Endothelial cell of umbilical vein (primary cell): ENCODE measurements at regions not wholly inside any gene's neighbourhood (a gene's known extent, or its start where the extent isn't known, plus 50 kb on each side); places are given as distances from the start of the nearest gene placed in this dataset.

Experiments
- CTCF ChIP-seq, 2 donors: IDR thresholded peaks; 1 replicate in 1 of 2; 2 replicates in 1 of 2; pipeline ENCODE4 v1.5.1; 2011; ENCODE audit warnings: low read length in 2 of 2, mild to moderate bottlenecking in 2 of 2, moderate library complexity in 2 of 2, control low read depth in 1 of 2, inconsistent platforms in 1 of 2, low read depth in 1 of 2; ENCODE audit not compliant: insufficient read depth in 1 of 2; ENCODE audit errors: extremely low read depth in 1 of 2
- EZH2 ChIP-seq: IDR thresholded peaks from 2 replicates; pipeline ENCODE4 v1.6.1; 2012; ENCODE audit warnings: borderline replicate concordance, low read depth, mild to moderate bottlenecking, moderate library complexity, low read length, inconsistent platforms; ENCODE audit not compliant: severe bottlenecking
- FOS ChIP-seq: IDR thresholded peaks from 2 replicates; pipeline ENCODE4 v1.6.1; 2011; ENCODE audit warnings: mild to moderate bottlenecking, low read length, moderate library complexity, borderline replicate concordance; ENCODE audit not compliant: insufficient read depth
- GATA2 ChIP-seq: IDR thresholded peaks from 2 replicates; pipeline ENCODE4 v1.7.0; 2011; ENCODE audit warnings: low read depth, mild to moderate bottlenecking, moderate library complexity, mixed read lengths, low read length; ENCODE audit not compliant: insufficient read length, insufficient read depth
- JUN ChIP-seq: IDR thresholded peaks from 2 replicates; pipeline ENCODE4 v1.6.1; 2011; ENCODE audit warnings: borderline replicate concordance, low read depth; ENCODE audit not compliant: insufficient read length, insufficient read depth
- MAX ChIP-seq: IDR thresholded peaks from 2 replicates; pipeline ENCODE4 v1.6.1; 2011; ENCODE audit not compliant: insufficient read depth, insufficient read length
- MYC ChIP-seq: IDR thresholded peaks from one replicate; pipeline ENCODE4 v1.6.1; 2011; ENCODE audit warnings: mild to moderate bottlenecking, low read depth, low read length
- POLR2A ChIP-seq: IDR thresholded peaks from 2 replicates; pipeline ENCODE4 v1.6.1; 2012; ENCODE audit warnings: low read depth, mild to moderate bottlenecking, control low read depth, low read length
- POLR2AphosphoS5 ChIP-seq: IDR thresholded peaks from 2 replicates; pipeline ENCODE4 v1.6.1; 2012; ENCODE audit warnings: low read depth, mild to moderate bottlenecking, control low read depth, low read length, moderate library complexity; ENCODE audit not compliant: insufficient read depth

DNA sequence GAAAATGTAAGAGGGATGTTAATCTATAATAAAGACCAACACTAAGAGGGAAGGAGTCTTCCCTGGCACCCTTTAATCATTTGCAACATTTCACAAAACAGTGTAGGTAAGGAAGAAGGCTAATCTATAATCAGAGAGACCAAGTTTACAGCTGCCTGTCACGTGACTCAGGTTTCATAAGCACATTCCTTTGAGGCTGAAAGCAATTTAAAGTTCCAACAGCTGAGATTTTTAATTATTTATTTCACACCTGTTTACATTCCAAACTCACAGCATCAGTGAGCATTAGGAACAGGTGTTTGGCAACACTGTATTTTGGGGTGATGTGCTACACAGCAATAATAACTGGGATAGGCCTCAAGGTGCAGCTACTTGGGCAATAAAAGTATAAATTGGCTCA lies 75.7 kb upstream of the PGBD5 start:
- no peak for TF ChIP-seq EZH2
- TF ChIP-seq POLR2AphosphoS5: no peak
- no peak for TF ChIP-seq CTCF (IDR thresholded peaks at IDR 0.05; ENCODE audit: extremely low read depth in 1 of 2, insufficient read depth in 1 of 2, low read depth in 1 of 2, low read length in 2 of 2)
- TF ChIP-seq POLR2A: no peak
- no peak for TF ChIP-seq MYC
- no peak for TF ChIP-seq FOS
- no peak for TF ChIP-seq MAX
- TF ChIP-seq JUN: no peak
- TF ChIP-seq GATA2: no peak
